ENCODE measurements at regions not wholly inside any gene's neighbourhood (a gene's known extent, or its start where the extent isn't known, plus 50 kb on each side); places are given as distances from the start of the nearest gene placed in this dataset.

GRCh38 chr5:58148254-58148775 is 311.6 kb downstream of the PLK2 start:
- no peak for DNase-seq

GRCh38 chr5:58145397-58145934 is 314.4 kb downstream of the PLK2 start:
- DNase-seq: no peak

- no peak for DNase-seq
These were observed 316.2 kb downstream of the PLK2 start for GRCh38 chr5:58143727-58144126.

- no peak for DNase-seq
These were observed 316.7 kb downstream of the PLK2 start for GRCh38 chr5:58143181-58143580.

- no peak for DNase-seq
These were observed 321.1 kb downstream of the PLK2 start for GRCh38 chr5:58138791-58139190.

GRCh38 chr5:58136406-58136805 is 323.5 kb downstream of the PLK2 start:
- no peak for DNase-seq

- no peak for DNase-seq
These were observed 324.1 kb downstream of the PLK2 start for GRCh38 chr5:58135571-58136335.

GRCh38 chr5:58133631-58134296 is 326.1 kb downstream of the PLK2 start:
- peak; percentile 49 for DNase-seq

- DNase-seq: no peak
These were observed 326.7 kb downstream of the PLK2 start for GRCh38 chr5:58133216-58133615.

GRCh38 chr5:58127255-58128220 is 332.3 kb downstream of the PLK2 start:
- DNase-seq: no peak

- DNase-seq: no peak
These were observed 336.4 kb downstream of the PLK2 start for GRCh38 chr5:58123501-58123900.

- DNase-seq: no peak
These were observed 337.0 kb downstream of the PLK2 start for GRCh38 chr5:58122848-58123392.

- no peak for DNase-seq
These were observed 337.7 kb downstream of the PLK2 start for GRCh38 chr5:58122157-58122556.

GRCh38 chr5:58121391-58121790 is 338.5 kb downstream of the PLK2 start:
- no peak for DNase-seq

- DNase-seq: no peak
These were observed 342.3 kb downstream of the PLK2 start for GRCh38 chr5:58117542-58117941.

- DNase-seq: no peak
These were observed 343.5 kb downstream of the PLK2 start for GRCh38 chr5:58116346-58116745.

GRCh38 chr5:58115811-58116210 is 344.1 kb downstream of the PLK2 start:
- DNase-seq: no peak

- no peak for DNase-seq
These were observed 345.6 kb downstream of the PLK2 start for GRCh38 chr5:58114324-58114723.

GRCh38 chr5:58113172-58113571 is 346.7 kb downstream of the PLK2 start:
- DNase-seq: no peak

- DNase-seq: no peak
These were observed 351.4 kb downstream of the PLK2 start for GRCh38 chr5:58108511-58108910.

GRCh38 chr5:58107704-58108103 is 352.2 kb downstream of the PLK2 start:
- DNase-seq: no peak
